Activated CD4-positive, alpha-beta T cell treated with anti-CD3 and anti-CD28 coated beads, Interleukin-2, amount 10 ng/mL, durations not matched to agents 7 days and 5 days (primary cell): ENCODE measurements at regions not wholly inside any gene's neighbourhood (a gene's known extent, or its start where the extent isn't known, plus 50 kb on each side); places are given as distances from the start of the nearest gene placed in this dataset.
"Not testable (repeated sequence)": the region's sequence is repeated elsewhere in the genome, so short reads cannot be mapped to it uniquely, and the experiment has no call there.

Experiments used
- CTCF ChIA-PET: fragments of 350-600 bp; sonication (Branson Sonifier 250); formaldehyde crosslinking; loops from one replicate; lab custom pipeline; 2021; ENCODE audit warnings: antibody characterized with exemption; lab: Charles Lee
- POLR2A ChIA-PET: fragments of 350-600 bp; sonication (Branson Sonifier 250); formaldehyde crosslinking; loops from one replicate; lab custom pipeline; 2021; ENCODE audit warnings: antibody characterized with exemption; lab: Charles Lee
- DNase-seq: peaks from one replicate; pipeline ENCODE4 v3.0.0-alpha.2; 2020
- H3K27ac Mint-ChIP-seq: one replicate; pipeline ENCODE4 v1.8.0; 2021; ENCODE audit warnings: mild to moderate bottlenecking, moderate library complexity, mixed read lengths
- H3K27me3 Mint-ChIP-seq: one replicate; pipeline ENCODE4 v1.8.0; 2021; ENCODE audit warnings: mixed read lengths
- H3K36me3 Mint-ChIP-seq: one replicate; pipeline ENCODE4 v1.8.0; 2021; ENCODE audit warnings: low read depth, mixed read lengths
- H3K4me1 Mint-ChIP-seq: one replicate; pipeline ENCODE4 v1.8.0; 2021; ENCODE audit warnings: mixed read lengths
- H3K4me3 Mint-ChIP-seq: one replicate; pipeline ENCODE4 v1.8.0; 2021; ENCODE audit warnings: mild to moderate bottlenecking, moderate library complexity, mixed read lengths
- H3K9me3 Mint-ChIP-seq: one replicate; pipeline ENCODE4 v1.8.0; 2021; ENCODE audit warnings: mixed read lengths

DNA sequence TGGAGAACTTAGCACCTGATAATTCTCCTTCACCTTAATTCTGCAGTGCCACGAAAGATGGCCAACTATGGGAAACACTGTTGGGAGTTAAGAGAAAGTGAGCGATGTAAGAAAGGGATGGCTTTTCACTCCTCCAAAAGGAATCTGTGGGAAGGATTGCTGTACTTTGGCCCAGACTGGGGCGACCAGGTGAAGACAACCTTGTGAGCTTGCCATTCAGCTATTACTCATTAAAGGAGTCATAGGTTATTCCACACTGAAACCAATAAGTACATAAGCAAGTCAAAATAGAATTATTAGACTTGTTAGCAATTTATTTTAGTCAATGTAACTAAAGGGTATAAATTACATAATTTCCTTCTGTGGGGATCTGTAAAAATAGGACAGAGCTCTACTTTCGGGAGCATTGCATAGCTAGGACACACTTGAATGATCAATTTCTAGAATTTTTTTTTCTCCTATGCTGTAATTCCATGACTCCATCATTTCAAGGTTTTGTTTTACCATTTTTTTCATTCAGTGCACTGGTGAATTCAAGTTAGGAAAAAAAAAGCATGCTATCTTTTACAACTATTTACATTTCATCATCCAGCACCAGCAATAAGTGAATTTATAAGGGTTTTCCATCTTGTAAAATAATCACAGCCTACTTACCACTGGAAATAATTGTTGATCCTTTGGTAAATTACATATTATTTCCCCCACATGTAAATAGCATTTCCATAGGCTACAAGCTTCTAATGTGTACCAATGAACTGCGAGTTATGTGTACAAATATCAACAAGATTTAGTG, 231.7 kb downstream of the SIM1 start:
- peaks cover 9% of the 10 kb centered on the region for H3K4me1 Mint-ChIP-seq
- H3K36me3 Mint-ChIP-seq: no peaks in the 10 kb centered on the region
- POLR2A ChIA-PET: no interaction called here
- no peak overlapping the region for H3K27ac Mint-ChIP-seq
- peaks cover 24% of the 10 kb centered on the region for H3K27me3 Mint-ChIP-seq
- DNase-seq: no peak
- no peaks in the 10 kb centered on the region for H3K9me3 Mint-ChIP-seq
- CTCF ChIA-PET: no interaction called here
- no peak overlapping the region for H3K4me3 Mint-ChIP-seq

DNA sequence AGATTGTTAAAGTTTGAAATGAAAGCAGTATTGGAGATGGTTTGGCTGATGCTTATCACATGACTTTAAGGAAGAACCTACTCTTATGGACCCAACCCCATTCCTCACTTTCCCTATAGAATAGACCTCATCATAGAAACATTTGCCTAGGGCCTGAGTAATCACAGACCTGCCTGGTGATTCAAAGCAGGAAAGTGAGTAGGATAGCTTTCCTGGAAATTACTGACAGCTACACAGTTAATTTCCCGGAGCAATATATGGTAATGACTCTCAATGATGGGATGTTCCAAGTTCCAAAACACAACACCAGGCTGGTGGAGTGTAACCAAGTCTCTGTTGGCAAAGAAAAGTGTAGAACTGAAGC, 233.8 kb downstream of the SIM1 start:
- peaks cover 27% of the 10 kb centered on the region for H3K27me3 Mint-ChIP-seq
- ChIA-PET POLR2A (no interaction called here), CTCF (no interaction called here)
- H3K36me3 Mint-ChIP-seq: no peaks in the 10 kb centered on the region
- DNase-seq: no peak
- H3K4me3 Mint-ChIP-seq: no peak overlapping the region
- H3K27ac Mint-ChIP-seq: no peak overlapping the region
- no peaks in the 10 kb centered on the region for H3K9me3 Mint-ChIP-seq
- H3K4me1 Mint-ChIP-seq: peaks cover 10% of the 10 kb centered on the region

DNA sequence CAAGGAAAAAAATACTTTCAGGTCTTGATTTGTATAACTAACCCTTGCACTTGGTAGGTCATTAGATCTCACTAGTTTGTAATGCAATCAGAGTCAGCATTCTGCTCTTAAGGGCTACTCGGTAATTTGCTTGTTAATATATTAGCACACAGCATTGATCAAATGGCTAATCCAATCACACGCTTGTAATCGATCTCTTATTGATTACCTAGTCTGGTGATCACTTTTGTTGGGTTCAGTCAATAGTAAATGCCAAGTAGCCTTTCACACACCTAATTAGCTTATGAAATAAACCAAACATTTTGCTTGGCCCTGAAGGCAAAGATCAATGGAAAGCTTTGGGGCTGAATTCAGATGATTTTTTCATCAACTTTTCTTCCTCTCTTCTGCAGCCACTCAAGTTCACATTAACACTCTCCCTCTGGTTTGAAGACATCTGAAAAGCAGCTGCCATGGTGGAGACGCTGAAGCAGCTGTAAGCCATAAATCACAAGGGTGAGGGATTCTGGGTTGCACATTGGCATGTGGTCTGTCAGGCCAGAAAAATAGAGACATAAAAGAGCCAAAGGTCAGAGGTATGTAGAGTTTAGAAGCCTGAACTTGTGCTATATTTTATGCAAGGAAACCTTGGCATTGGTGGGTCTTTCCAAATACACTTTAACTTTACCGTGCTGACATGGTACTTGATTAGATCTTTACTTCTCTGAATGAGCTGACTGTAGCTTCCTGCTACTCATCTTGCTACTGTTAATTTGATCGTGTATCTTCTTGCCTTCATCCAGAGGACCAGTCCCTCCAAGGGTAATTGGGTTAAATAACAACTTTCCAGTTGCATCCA, 234.4 kb downstream of the SIM1 start:
- Mint-ChIP-seq H3K27me3 (peaks cover 25% of the 10 kb centered on the region), H3K27ac (no peak overlapping the region), H3K9me3 (no peaks in the 10 kb centered on the region), H3K4me3 (no peak overlapping the region), H3K36me3 (no peaks in the 10 kb centered on the region), H3K4me1 (peaks cover 10% of the 10 kb centered on the region)
- ChIA-PET POLR2A (no interaction called here), CTCF (no interaction called here)
- DNase-seq: no peak

GRCh38 chr6:100229512-100229911, 235.2 kb downstream of the SIM1 start:
- ChIA-PET CTCF (no interaction called here), POLR2A (no interaction called here)
- Mint-ChIP-seq H3K27me3 (peaks cover 23% of the 10 kb centered on the region), H3K9me3 (peaks cover under 1% of the 10 kb centered on the region), H3K4me3 (peak overlapping the region; percentile 32), H3K36me3 (no peaks in the 10 kb centered on the region), H3K27ac (no peak overlapping the region), H3K4me1 (peaks cover 10% of the 10 kb centered on the region)
- no peak for DNase-seq

DNA sequence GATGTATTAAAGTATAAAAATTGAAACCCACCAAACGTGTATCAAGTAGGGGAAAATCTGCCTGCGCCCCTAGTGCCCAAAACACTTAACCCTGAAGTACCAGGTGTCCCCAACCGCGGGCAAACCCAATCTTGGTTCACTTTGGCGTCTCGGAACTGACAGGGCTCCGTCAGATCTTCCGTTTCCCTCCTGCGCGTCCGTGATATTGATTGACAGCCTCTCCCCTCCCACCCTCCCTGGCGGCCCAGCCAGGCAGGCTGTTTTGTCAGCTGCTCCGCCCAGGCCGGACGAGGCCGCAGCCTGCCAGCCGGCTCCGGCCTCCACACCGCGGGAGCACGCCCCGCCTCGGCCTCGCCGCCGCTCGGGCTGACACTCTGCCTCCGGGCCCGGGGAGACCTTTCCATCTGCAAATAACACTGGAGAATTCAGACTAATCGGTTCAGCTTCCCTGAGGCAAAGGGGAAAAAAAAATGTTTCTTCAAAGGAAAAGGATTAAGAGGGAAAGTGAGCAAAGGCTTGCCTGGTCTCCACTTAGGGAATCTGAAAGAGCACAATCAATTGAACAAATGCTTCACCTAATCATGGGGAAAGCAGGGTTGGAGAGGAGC, 234.9 kb upstream of the MCHR2 start:
- Mint-ChIP-seq H3K36me3 (no peaks in the 10 kb centered on the region), H3K27me3 (peaks cover 23% of the 10 kb centered on the region), H3K27ac (no peak overlapping the region), H3K4me3 (peak overlapping the region; percentile 59), H3K4me1 (peaks cover 10% of the 10 kb centered on the region), H3K9me3 (peaks cover 2% of the 10 kb centered on the region)
- peak; percentile 36 for DNase-seq
- ChIA-PET CTCF (interaction anchor here (0.9 kb wide), 1 partner anchor 32 kb away, joined by 3 read pairs; no protein-coding TSS in a partner anchor), POLR2A (no interaction called here)

GRCh38 chr6:100228437-100228833, 234.4 kb upstream of the MCHR2 start:
- H3K4me1 Mint-ChIP-seq: peaks cover 10% of the 10 kb centered on the region
- CTCF ChIA-PET: interaction anchor here (0.9 kb wide), 1 partner anchor 32 kb away, joined by 3 read pairs; no protein-coding TSS in a partner anchor
- H3K36me3 Mint-ChIP-seq: no peaks in the 10 kb centered on the region
- DNase-seq: no peak
- H3K9me3 Mint-ChIP-seq: peaks cover 2% of the 10 kb centered on the region
- peak overlapping the region; percentile 82 for H3K27ac Mint-ChIP-seq
- POLR2A ChIA-PET: no interaction called here
- peaks cover 23% of the 10 kb centered on the region for H3K27me3 Mint-ChIP-seq
- H3K4me3 Mint-ChIP-seq: peak overlapping the region; percentile 59

GRCh38 chr6:100226811-100227210, 232.8 kb upstream of the MCHR2 start:
- H3K27me3 Mint-ChIP-seq: peaks cover 23% of the 10 kb centered on the region
- no peaks in the 10 kb centered on the region for H3K36me3 Mint-ChIP-seq
- POLR2A ChIA-PET: no interaction called here
- H3K9me3 Mint-ChIP-seq: peaks cover 2% of the 10 kb centered on the region
- no peak overlapping the region for H3K27ac Mint-ChIP-seq
- no peak for DNase-seq
- CTCF ChIA-PET: no interaction called here
- H3K4me3 Mint-ChIP-seq: no peak overlapping the region
- peaks cover 10% of the 10 kb centered on the region for H3K4me1 Mint-ChIP-seq

- CTCF ChIA-PET: not testable (repeated sequence)
Measured at GRCh38 chr6:100223952-100224351, 229.9 kb upstream of the MCHR2 start.

DNA sequence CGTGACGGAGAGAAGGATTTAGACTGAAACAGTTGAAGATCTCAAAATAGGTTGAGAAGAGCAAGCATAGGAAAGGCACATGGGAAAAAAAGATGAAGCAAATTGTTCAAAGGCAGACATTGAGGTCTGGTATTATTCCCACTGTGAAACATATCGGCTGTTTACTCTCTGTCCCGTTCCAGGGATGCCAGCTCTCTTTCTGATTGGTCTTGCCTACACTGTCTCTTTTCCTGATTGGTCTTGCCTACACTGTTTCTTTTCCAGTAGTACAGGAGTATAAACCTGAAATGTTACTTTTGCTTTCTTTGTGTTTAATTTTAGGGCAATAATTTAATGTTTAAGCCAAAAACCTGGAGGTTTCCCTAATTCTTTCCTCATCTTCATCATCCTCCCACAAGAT, 226.5 kb upstream of the MCHR2 start:
- CTCF ChIA-PET: no interaction called here
- Mint-ChIP-seq H3K4me1 (no peaks in the 10 kb centered on the region), H3K27me3 (no peaks in the 10 kb centered on the region), H3K36me3 (no peaks in the 10 kb centered on the region), H3K27ac (no peak overlapping the region), H3K9me3 (peaks cover 2% of the 10 kb centered on the region), H3K4me3 (no peak overlapping the region)
- POLR2A ChIA-PET: no interaction called here
- no peak for DNase-seq

More at GRCh38 chr6:100223952-100224351, 229.9 kb upstream of the MCHR2 start:
- DNase-seq, H3K4me1 Mint-ChIP-seq, H3K27ac Mint-ChIP-seq, H3K36me3 Mint-ChIP-seq, H3K4me3 Mint-ChIP-seq, H3K9me3 Mint-ChIP-seq, POLR2A ChIA-PET: not testable (repeated sequence)
- peaks cover 13% of the 10 kb centered on the region for H3K27me3 Mint-ChIP-seq

GRCh38 chr6:100217225-100218012, 223.4 kb upstream of the MCHR2 start:
- no peaks in the 10 kb centered on the region for H3K9me3 Mint-ChIP-seq
- no peak overlapping the region for H3K4me3 Mint-ChIP-seq
- no peaks in the 10 kb centered on the region for H3K4me1 Mint-ChIP-seq
- no peak for DNase-seq
- H3K27ac Mint-ChIP-seq: no peak overlapping the region
- no peaks in the 10 kb centered on the region for H3K27me3 Mint-ChIP-seq
- H3K36me3 Mint-ChIP-seq: no peaks in the 10 kb centered on the region
- ChIA-PET CTCF (no interaction called here), POLR2A (no interaction called here)

GRCh38 chr6:100216760-100217159, 222.7 kb upstream of the MCHR2 start:
- H3K4me1 Mint-ChIP-seq: no peaks in the 10 kb centered on the region
- no peak for DNase-seq
- no peaks in the 10 kb centered on the region for H3K9me3 Mint-ChIP-seq
- ChIA-PET POLR2A (no interaction called here), CTCF (no interaction called here)
- H3K27me3 Mint-ChIP-seq: no peaks in the 10 kb centered on the region
- H3K36me3 Mint-ChIP-seq: no peaks in the 10 kb centered on the region
- no peak overlapping the region for H3K4me3 Mint-ChIP-seq
- H3K27ac Mint-ChIP-seq: no peak overlapping the region

DNA sequence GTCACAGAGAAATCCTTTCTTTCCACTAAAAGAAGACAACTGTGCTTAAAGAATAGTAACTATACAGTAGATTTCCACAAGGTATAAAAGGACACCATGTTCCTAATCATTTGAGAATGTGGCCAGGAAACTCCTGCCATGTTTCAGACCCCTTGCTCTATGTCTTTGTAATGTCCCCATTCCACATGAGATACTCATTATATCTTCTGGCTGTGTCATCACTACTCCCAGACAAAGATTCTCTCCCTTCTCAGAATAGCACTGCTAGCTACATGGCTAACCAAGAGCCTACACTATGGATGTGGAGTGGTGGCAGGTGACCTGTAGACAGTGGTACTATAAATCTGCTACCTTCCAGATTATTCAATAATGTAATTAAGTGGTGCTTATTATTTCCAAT, 218.1 kb upstream of the MCHR2 start:
- POLR2A ChIA-PET: no interaction called here
- Mint-ChIP-seq H3K27me3 (no peaks in the 10 kb centered on the region), H3K36me3 (no peaks in the 10 kb centered on the region), H3K4me3 (no peak overlapping the region), H3K4me1 (no peaks in the 10 kb centered on the region), H3K27ac (no peak overlapping the region), H3K9me3 (no peaks in the 10 kb centered on the region)
- DNase-seq: no peak
- CTCF ChIA-PET: no interaction called here
